AG10803 (cell line): ENCODE measurements at regions not wholly inside any gene's neighbourhood (a gene's known extent, or its start where the extent isn't known, plus 50 kb on each side); places are given as distances from the start of the nearest gene placed in this dataset.

Experiments
- DNase-seq: peaks from one replicate; pipeline ENCODE4 v3.0.0; 2010; ENCODE audit warnings: low read depth
- H3K4me3 ChIP-seq: 2 replicates; pipeline ENCODE4 v1.5.1; 2011; ENCODE audit warnings: mild to moderate bottlenecking, low read length, control low read depth
- TF ChIP-seq, protein P1 (sequence below): conservative IDR thresholded peaks from 2 replicates; pipeline ENCODE4 v1.5.1; 2011; ENCODE audit warnings: mild to moderate bottlenecking, low read length, control low read depth, inconsistent platforms

DNA sequence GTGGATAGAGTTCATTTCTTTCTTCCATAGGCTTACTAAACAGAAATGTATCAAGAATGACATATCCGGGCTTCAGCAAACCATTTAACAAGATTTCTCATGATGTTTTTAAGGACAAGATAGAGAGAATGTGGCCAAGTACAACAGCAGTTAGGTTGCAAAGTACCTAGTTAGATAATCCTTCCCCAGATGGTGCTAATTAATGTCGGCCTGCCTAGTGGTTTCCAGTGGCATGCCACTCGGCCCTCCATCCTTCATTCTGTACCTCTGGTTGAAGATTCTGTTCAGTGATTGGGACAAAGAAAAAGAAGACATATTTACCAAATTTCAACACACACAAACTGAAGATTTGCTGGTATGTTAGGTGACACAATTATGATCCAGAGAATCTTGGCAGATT lies 212.1 kb downstream of the MACC1 start:
- no peak overlapping the region for H3K4me3 ChIP-seq
- TF ChIP-seq, protein P1, sequence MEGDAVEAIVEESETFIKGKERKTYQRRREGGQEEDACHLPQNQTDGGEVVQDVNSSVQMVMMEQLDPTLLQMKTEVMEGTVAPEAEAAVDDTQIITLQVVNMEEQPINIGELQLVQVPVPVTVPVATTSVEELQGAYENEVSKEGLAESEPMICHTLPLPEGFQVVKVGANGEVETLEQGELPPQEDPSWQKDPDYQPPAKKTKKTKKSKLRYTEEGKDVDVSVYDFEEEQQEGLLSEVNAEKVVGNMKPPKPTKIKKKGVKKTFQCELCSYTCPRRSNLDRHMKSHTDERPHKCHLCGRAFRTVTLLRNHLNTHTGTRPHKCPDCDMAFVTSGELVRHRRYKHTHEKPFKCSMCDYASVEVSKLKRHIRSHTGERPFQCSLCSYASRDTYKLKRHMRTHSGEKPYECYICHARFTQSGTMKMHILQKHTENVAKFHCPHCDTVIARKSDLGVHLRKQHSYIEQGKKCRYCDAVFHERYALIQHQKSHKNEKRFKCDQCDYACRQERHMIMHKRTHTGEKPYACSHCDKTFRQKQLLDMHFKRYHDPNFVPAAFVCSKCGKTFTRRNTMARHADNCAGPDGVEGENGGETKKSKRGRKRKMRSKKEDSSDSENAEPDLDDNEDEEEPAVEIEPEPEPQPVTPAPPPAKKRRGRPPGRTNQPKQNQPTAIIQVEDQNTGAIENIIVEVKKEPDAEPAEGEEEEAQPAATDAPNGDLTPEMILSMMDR = no peak
- peak; percentile 70 for DNase-seq

DNA sequence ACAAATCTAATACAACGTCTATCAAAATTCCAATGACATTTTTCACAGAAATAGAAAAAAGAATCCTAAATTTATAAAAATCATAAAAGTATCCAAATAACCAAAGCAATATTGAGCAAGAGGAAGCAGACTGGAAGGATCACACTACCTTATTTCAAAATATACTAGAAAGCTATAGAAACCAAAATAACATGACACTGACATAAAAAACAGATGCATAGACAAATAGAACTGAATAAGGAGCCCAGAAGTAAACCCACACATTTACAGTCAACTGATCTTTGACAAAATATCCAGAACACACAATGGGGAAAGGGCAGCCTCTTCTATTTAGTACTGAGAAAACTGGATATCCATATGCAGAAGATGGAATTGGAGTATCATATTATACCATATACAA lies 217.5 kb downstream of the MACC1 start:
- TF ChIP-seq, protein P1 = no peak
- no peak for DNase-seq
- H3K4me3 ChIP-seq = no peak overlapping the region

DNA sequence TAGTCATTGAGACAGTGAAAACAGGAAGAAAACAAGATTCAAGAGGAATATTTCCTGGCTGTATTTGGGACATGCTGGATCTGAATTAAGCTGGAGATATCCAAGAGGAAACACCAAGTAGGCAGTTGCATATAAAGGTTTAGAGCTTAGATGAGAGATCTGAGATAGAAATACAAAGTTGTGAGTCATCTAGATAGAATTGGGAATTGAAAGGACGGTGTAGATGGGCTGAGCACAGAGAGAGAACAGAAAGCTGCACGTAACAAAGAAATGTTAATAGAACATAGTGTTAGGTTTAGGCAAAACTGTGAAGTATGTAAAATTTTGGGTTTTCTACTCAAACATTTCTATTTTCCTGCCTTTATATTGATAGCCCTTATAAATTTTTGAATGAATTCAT lies 218.5 kb upstream of the TMEM196 start:
- no peak for DNase-seq

DNA sequence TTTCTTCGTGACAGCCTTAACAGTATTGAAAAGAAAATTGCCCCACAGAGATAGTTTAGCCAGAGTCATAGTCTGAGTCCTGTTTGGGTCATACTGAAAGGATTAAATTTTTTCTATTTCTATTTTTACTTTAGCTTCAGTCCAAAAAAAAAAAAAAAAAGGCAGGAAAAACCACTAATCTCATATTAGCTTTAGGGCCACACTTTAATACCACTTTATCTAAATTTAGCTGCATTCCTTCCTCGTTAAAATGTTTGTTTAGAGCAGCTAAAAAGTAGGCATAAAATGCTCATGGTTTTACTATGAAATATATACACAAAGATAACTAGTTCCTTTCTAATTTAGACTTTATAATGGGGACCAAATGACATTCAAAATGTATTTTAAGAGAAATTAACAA lies 216.5 kb upstream of the TMEM196 start:
- DNase-seq = no peak
- H3K4me3 ChIP-seq = no peak overlapping the region
- TF ChIP-seq, protein P1 = no peak

More for the DNA sequence above, 218.5 kb upstream of the TMEM196 start:
- TF ChIP-seq, protein P1 = no peak
- H3K4me3 ChIP-seq = no peak overlapping the region

DNA sequence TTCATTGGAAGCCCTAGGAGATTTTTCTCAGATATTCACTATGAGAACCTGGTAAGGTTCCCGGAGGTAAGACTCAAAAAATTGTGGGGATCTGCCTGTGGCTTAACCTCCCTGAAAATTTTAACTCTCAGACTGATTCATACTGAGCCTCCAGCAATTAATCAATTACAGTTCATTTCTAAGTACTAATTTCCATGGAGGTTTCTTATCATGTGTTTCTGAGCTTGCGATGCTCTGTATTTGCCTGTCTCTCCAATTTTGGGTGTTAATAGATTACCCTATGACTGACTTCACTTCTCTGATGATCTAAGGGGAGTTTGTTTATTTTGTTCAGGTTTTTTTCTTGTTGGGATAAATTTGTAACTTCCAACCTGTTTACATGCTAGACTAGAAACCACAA lies 215.4 kb upstream of the TMEM196 start:
- TF ChIP-seq, protein P1 = no peak
- H3K4me3 ChIP-seq = no peak overlapping the region
- no peak for DNase-seq

DNA sequence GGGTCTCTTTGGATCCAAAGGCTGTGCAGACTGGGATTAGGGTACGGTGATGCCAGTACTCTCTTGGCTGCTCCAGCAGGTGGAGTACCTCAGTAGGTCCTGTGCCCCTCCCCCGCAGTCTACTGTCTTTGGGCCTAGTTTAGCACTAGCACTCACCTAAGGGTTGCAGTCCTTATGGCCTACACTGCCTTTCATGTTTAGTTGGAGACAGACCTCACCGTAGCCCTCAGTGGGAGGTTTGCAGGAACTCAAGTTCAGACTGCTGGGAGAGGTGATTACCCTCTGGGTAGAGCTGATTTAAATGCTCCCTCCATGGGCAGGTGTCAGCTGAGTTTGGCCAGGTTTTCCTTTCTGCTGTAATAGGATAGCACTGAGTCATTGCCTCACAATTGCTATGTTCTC lies 210.8 kb upstream of the TMEM196 start:
- no peak overlapping the region for H3K4me3 ChIP-seq
- DNase-seq = no peak
- TF ChIP-seq, protein P1 = no peak

DNA sequence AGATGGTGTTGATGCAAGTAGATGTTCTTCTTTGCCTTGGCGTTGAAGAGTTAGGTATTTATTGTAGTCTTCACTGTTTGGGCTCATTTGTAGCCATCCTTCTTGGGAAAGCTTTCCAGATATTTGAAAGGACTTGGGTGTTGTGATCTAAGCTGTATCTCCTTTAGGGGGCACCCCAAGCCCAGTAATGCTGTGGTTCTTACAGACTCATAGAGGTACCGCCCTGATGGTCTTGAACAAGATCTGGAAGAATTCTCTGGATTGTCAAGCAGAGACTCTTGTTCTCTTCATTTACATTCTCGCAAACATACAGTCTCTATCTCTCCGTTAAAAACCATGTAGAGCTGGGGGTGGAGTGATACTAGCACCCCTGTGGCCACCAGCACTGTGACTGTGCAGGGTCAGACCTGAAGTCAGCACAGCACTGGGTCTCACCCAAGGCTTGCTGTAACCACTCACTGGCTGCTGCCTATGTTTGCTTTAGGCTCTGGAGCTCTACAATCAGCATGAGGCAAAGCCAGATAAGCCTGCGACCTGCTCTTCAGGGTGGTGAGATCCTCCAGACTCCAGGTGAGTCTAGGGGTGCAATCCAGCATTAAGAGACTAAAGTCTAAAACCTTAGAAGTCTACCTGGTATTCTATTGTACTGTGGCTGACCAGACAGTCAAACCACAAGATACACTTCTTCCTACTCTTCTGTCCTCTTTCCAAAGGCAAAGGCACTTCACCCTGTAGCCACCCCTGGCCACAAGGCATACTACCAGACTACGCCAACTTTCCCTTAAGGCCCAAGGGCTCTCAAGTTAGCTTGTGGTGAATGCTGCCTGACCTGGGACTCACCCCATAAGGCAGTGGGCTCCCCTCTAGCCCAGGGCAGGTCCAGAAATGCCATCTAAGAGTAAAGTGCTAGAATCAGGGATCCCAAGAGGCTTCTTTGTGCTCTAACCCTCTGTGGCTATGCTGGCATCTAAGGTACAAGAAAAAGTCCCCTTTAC lies 209.7 kb upstream of the TMEM196 start:
- peak; percentile 90 for DNase-seq
- H3K4me3 ChIP-seq = no peak overlapping the region

More for the DNA sequence above, 209.7 kb upstream of the TMEM196 start:
- TF ChIP-seq, protein P1 = peak; percentile 75
